ELF-1 (cell line): ENCODE measurements at regions not wholly inside any gene's neighbourhood (a gene's known extent, or its start where the extent isn't known, plus 50 kb on each side); places are given as distances from the start of the nearest gene placed in this dataset.

Source experiments
- DNase-seq: peaks from one replicate; pipeline ENCODE4 v3.0.0-alpha.2; 2016; ENCODE audit warnings: low read depth, low spot score

- DNase-seq, result no peak
Observed at GRCh38 chr12:124445826-124446225, 121.6 kb downstream of the NCOR2 start.

- DNase-seq, result no peak
Observed at GRCh38 chr12:124445121-124445718, 122.2 kb downstream of the NCOR2 start.

DNA sequence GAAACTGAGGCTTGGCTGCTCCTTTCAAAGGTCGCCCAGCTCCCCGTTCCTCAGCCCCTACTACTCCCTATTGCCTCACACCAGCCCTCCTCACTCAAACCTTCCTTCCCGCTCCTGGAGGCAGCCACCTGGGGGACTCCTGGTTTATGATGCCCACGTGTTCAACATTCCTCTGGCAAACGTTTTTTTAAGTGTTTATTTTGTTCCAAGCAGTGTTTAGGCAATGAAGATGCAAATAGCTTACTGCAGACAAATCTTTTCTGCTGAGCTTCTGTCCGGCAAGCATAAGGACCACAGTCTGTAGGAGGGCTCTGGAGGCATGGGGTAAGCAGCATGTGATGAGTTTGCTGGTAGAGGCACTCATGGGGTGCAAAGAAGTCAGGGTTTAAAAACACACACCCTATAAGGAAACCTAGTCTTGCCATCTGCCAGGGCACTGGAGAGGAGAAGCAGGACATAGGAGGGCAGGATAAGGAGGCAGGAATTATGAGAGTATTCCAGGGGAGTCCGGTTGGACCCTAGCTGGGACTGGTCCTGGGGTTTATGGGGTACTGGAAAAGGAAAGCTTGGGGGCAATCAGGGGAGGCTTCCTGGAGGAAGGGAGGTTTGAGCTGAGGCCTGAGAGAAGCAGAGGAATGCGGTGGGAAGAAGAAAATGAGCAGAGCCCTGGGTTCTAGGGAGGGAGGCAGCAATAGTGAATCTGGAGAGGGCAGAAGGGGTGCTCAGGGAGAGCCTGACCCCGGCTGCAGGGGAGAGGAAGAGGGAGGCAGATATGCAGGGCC, 123.3 kb downstream of the NCOR2 start:
- DNase-seq, result no peak

GRCh38 chr12:124442772-124443445, 124.5 kb downstream of the NCOR2 start:
- DNase-seq, result no peak

DNA sequence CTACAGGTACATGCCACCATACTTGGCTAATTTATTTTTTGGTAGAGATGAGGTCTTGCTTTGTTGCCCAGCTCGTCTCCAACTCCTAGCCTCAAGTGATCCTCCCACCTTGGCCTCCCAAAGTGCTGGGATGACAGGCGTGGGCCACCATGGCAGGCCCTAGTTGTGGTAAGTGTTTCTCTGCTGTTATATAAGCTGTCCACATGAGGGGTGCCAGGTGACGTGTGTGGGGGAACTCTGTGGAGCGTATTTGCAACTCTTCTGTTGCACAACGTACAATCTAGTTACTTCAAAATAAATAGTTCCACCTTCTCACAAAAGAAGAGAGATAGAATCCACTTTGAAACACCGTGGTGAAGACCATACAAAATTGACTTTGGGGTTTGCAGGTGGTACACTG, 125.1 kb downstream of the NCOR2 start:
- no peak for DNase-seq

DNA sequence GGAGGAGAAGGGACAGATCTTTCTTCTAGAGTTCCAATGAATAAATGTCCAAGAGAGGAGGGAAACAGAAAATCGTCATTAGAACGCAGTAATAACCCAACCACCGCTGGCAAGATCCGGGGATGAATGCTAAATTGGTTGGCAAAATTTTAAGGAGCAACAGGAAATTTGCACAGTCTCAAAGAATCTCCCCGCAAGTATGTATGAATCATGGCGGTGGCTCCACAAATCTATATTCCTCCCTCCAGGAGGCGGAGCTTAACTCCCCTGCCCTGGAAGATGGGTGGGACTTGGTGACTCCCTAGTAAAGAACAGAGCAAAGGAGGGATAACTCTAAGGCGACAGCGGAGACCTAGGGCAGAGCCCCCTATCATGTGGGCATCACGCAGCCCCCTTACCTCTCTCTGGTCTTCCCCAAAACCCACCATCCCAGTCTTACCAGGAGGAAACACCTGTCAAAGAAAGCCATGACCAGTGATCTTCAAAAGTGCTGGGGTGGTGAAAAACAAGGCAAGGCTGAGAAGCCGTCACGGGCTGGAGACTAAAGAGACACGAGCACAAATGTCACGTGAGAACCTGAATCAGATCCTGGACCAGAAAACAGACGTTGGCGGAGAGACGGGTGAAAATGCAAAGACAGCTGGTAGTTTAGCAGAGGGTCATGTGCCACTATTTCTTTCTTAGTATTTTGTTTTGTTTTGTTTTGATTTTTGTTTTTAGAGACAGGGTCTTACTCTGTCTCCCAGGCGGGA, 125.8 kb downstream of the NCOR2 start:
- no peak for DNase-seq

DNA sequence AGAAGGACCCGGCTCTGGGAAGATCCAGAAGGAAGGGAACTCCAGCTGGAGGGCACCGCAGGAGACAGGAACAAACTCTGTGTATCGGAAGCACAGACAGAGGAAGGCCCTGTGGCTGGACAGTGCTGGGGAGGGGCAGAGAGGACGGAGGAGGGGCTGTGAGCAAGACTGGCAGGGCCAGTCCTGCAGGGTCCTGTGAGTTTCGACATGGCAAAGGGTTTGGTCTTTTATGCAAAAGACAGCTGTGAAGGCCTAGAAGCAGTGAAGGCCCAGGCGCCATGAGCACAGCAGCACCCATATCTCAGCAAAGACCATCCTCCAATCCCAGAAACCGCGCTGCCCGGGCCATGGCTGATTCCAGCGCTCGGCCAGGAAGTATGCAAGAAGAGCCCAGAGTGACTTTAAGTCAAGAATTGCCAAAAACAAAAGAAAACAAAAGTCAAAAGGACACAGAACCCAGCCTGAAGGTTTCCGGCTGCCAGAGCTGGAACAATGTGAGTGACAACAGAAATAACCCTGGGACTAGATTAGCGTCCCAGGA, 126.5 kb downstream of the NCOR2 start:
- peak; percentile 64 for DNase-seq

DNA sequence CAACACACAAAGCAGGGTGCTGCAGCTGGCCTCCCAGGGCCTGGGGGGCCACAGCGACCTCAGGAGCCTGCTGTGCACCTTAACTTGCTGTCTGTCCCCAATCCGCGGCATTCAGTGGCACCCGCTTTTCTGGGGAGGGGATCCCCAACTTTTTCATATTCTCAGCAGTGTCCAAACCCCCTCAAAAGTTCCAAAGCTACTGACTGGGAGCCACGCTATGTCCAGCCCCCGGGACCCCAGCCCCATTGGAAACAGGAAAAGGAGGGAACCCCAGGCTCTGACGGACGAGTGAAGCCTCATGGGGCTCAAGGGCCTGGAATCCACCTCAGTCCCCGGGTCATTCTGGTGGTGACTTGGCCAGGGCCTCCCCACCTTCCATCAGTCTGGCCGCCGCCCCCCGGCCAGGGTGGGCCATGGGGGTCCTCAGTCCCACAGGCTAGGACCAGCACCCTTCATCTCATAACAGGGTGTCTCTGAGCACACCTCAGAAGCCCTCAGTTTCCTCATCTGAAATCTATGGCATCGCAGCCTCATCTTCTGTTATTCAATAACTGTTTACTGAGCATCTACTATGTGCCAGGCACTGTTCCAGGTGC, 127.3 kb downstream of the NCOR2 start:
- DNase-seq, result no peak

DNA sequence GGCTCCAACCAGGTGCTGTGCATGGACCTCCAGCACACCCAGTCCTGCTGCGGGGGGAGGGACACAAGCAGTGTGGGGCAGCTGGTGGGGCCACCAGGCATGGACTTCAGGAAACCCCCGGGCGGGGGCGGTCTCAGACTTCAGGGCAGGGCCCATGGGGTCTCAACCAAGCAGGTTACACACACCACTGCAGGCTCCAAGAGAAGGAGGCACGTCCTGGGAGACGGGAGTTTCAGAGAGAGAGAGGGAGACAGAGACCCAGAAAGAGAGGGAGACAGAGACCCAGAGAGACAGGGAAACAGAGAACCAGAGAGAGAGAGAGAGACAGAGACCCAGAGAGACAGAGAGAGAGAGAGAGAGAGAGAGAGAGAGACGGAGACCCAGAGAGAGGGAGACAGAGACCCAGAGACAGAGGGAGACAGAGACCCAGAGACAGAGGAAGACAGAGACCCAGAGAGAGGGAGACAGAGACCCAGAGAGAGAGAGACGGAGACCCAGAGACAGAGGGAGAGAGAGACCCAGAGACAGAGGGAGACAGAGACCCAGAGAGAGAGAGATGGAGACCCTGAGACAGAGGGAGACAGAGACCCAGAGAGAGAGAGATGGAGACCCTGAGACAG, 128.9 kb downstream of the NCOR2 start:
- DNase-seq, result no peak

GRCh38 chr12:124437617-124438436, 129.6 kb downstream of the NCOR2 start:
- DNase-seq, result no peak

DNA sequence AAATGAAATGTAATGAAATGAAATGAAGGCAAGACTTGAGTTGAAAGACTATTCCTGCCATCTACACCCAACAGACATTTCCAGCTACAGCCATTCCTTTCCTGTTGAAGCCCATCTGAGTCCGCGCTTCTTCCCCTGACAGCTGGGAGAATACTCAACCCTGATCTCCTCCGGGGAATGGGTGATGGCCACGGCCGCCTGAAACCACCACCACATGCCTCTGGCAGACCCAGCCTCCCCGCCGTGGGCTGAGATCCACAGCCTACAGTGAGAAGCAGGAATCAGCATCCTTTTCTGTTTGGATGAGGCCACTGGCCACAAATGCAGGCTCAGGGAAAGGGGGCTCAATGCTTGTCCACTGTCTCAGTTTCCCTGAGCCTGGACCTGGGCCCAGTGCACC, 130.3 kb downstream of the NCOR2 start:
- no peak for DNase-seq

- DNase-seq, result no peak
Observed at GRCh38 chr12:124436366-124436765, 131.0 kb downstream of the NCOR2 start.

- DNase-seq, result no peak
Observed at GRCh38 chr12:124435806-124436345, 131.5 kb downstream of the NCOR2 start.

- DNase-seq, result peak; percentile 64
Observed at GRCh38 chr12:124434951-124435805, 132.2 kb downstream of the NCOR2 start.

GRCh38 chr12:124434354-124434753, 133.1 kb downstream of the NCOR2 start:
- peak; percentile 57 for DNase-seq

GRCh38 chr12:124433879-124434278, 133.5 kb downstream of the NCOR2 start:
- DNase-seq, result no peak

GRCh38 chr12:124433147-124433874, 134.1 kb downstream of the NCOR2 start:
- DNase-seq, result no peak

GRCh38 chr12:124432376-124432775, 135.0 kb downstream of the NCOR2 start:
- no peak for DNase-seq
